A549 (cell line): ENCODE measurements at regions not wholly inside any gene's neighbourhood (a gene's known extent, or its start where the extent isn't known, plus 50 kb on each side); places are given as distances from the start of the nearest gene placed in this dataset.

Experiments
- ATAC-seq, 2 experiments: fragments of 200-7000 bp in 1 of 2; fragments of >200 bp in 1 of 2; cut with Nextera tagmentation in 1 of 2; cut with Tn5 transposase in 1 of 2; 3 replicates each; pipeline versions ENCODE4 v1.8.0 to v1.9.1; 2018 to 2020; ENCODE audit warnings: mild to moderate bottlenecking in 1 of 2, moderate library complexity in 1 of 2
- CTCF ChIA-PET: fragments of 300-600 bp; sonication (Branson Sonifier 250); formaldehyde crosslinking; extraction: SDS; loops from one replicate; lab custom pipeline; 2021; ENCODE audit warnings: antibody characterized with exemption, inconsistent platforms; lab: Yijun Ruan, JAX
- POLR2A ChIA-PET: fragments of 350-600 bp; formaldehyde crosslinking; extraction: SDS; loops from one replicate; lab custom pipeline; 2021; ENCODE audit warnings: antibody characterized with exemption, inconsistent platforms; lab: Yijun Ruan, JAX
- DNase-seq, 2 experiments: peaks; one replicate each; pipeline versions ENCODE4 v3.0.0 to v3.0.0-alpha.2; 2011 to 2016; ENCODE audit warnings: low read depth in 1 of 2, low spot score in 1 of 2
- FAIRE-seq: peaks from 2 replicates; lab custom pipeline; 2011; peaks lifted over from hg19 to GRCh38; lab: Jason Lieb, UNC
- H3K27ac ChIP-seq, 2 experiments: fragments of >200 bp; sonication (Bioruptor Twin); formaldehyde crosslinking; 3 replicates each; pipeline ENCODE4 v1.5.1; 2016 to 2017
- H3K4me1 ChIP-seq: fragments of >200 bp; sonication (Bioruptor Twin); formaldehyde crosslinking; 3 replicates; pipeline ENCODE4 v1.6.1; 2016
- H3K4me2 ChIP-seq: fragments of >200 bp; sonication (Bioruptor Twin); formaldehyde crosslinking; 3 replicates; pipeline ENCODE4 v1.6.1; 2016
- H3K4me3 ChIP-seq: fragments of >200 bp; sonication (Bioruptor Twin); formaldehyde crosslinking; 3 replicates; pipeline ENCODE4 v1.5.1; 2016
- H3K9me3 ChIP-seq: fragments of >200 bp; sonication (Bioruptor Twin); formaldehyde crosslinking; 3 replicates; pipeline ENCODE4 v1.6.1; 2016
- BHLHE40 ChIP-seq: IDR thresholded peaks from 2 replicates; pipeline ENCODE4 v1.6.1; 2012; ENCODE audit warnings: low read depth, low read length, inconsistent platforms
- CBX2 ChIP-seq: fragments of 200-600 bp; sonication (generic); IDR thresholded peaks from 2 replicates; pipeline ENCODE4 v1.6.1; 2016; ENCODE audit warnings: low read depth, mild to moderate bottlenecking, borderline replicate concordance
- CBX8 ChIP-seq: fragments of 200-600 bp; sonication (generic); IDR thresholded peaks from 2 replicates; pipeline ENCODE4 v1.6.1; 2016
- CEBPB ChIP-seq, 2 experiments: fragments of >200 bp in 1 of 2; sonication (Bioruptor Twin) in 1 of 2; formaldehyde crosslinking in 1 of 2; IDR thresholded peaks; 2 replicates each; pipeline ENCODE4 v1.6.1; 2012 to 2016
- CHD2 ChIP-seq: fragments of 150-350 bp; IDR thresholded peaks from 2 replicates; pipeline ENCODE4 v1.6.1; 2014; ENCODE audit warnings: low read length; ENCODE audit not compliant: partially characterized antibody
- CHD4 ChIP-seq: fragments of 200-600 bp; sonication (generic); IDR thresholded peaks from 2 replicates; pipeline ENCODE4 v1.6.1; 2016; ENCODE audit warnings: antibody characterized with exemption, mild to moderate bottlenecking, borderline replicate concordance
- CTCF ChIP-seq: fragments of >200 bp; sonication (Bioruptor Twin); formaldehyde crosslinking; IDR thresholded peaks from 3 replicates; pipeline ENCODE4 v1.5.1; 2016
- ELK1 ChIP-seq: fragments of 150-350 bp; IDR thresholded peaks from 2 replicates; pipeline ENCODE4 v1.6.1; 2014; ENCODE audit warnings: low read depth, mild to moderate bottlenecking, low read length
- EP300 ChIP-seq, 2 experiments: fragments of >200 bp; sonication (Bioruptor Twin); formaldehyde crosslinking; IDR thresholded peaks; 2 replicates in 1 of 2; 3 replicates in 1 of 2; pipeline ENCODE4 v1.6.1; 2016 to 2017
- ESRRA ChIP-seq: fragments of 150-350 bp; IDR thresholded peaks from 2 replicates; pipeline ENCODE4 v1.6.1; 2014; ENCODE audit warnings: mild to moderate bottlenecking, low read length, borderline replicate concordance
- FOSL2 ChIP-seq, 2 experiments: fragments of 450-650 bp in 1 of 2; fragments of >200 bp in 1 of 2; sonication (Bioruptor Twin) in 1 of 2; formaldehyde crosslinking; IDR thresholded peaks; 2 replicates each; pipeline versions ENCODE4 v1.5.0 to v1.6.1; 2016 to 2020; ENCODE audit warnings: mild to moderate bottlenecking in 1 of 2, moderate library complexity in 1 of 2
- HES2 ChIP-seq: fragments of >200 bp; sonication (Bioruptor Twin); formaldehyde crosslinking; IDR thresholded peaks from 2 replicates; pipeline ENCODE4 v1.6.1; 2016
- HMGXB4 ChIP-seq: fragments of 250-450 bp; sonication (Bioruptor Pico); IDR thresholded peaks from 2 replicates; pipeline ENCODE4 v1.5.0; 2021; ENCODE audit warnings: mild to moderate bottlenecking, moderate library complexity, borderline replicate concordance
- HOXA7 ChIP-seq: fragments of 250-450 bp; sonication (Bioruptor Pico); IDR thresholded peaks from 2 replicates; pipeline ENCODE4 v1.5.0; 2020; ENCODE audit warnings: mild to moderate bottlenecking, moderate library complexity
- HOXB13 ChIP-seq: fragments of 250-450 bp; sonication (Bioruptor Pico); IDR thresholded peaks from 2 replicates; pipeline ENCODE4 v1.5.0; 2020; ENCODE audit warnings: low read depth, mild to moderate bottlenecking, moderate library complexity
- MAFK ChIP-seq: fragments of 450-650 bp; IDR thresholded peaks from 2 replicates; pipeline ENCODE4 v1.6.1; 2014; ENCODE audit not compliant: partially characterized antibody
- MAZ ChIP-seq: fragments of 150-350 bp; IDR thresholded peaks from 2 replicates; pipeline ENCODE4 v1.6.1; 2014; ENCODE audit warnings: antibody characterized with exemption, low read depth, low read length, borderline replicate concordance
- MYC ChIP-seq: IDR thresholded peaks from 2 replicates; pipeline ENCODE4 v1.6.1; 2012; ENCODE audit warnings: mild to moderate bottlenecking, inconsistent platforms, low read length, improper control_type of control experiment, borderline replicate concordance
- NPAS2 ChIP-seq: fragments of 250-450 bp; sonication (Bioruptor Pico); IDR thresholded peaks from 2 replicates; pipeline ENCODE4 v1.8.0; 2022; ENCODE audit warnings: mild to moderate bottlenecking, moderate library complexity, borderline replicate concordance
- RFX5 ChIP-seq: fragments of 450-650 bp; IDR thresholded peaks from 2 replicates; pipeline ENCODE4 v1.7.1; 2014; ENCODE audit warnings: antibody characterized with exemption, mild to moderate bottlenecking, moderate library complexity
- SMC3 ChIP-seq: fragments of >200 bp; sonication (Bioruptor Twin); formaldehyde crosslinking; IDR thresholded peaks from 3 replicates; pipeline ENCODE4 v1.6.1; 2018; ENCODE audit warnings: inconsistent platforms
- TFCP2L1 ChIP-seq: fragments of 250-450 bp; sonication (Bioruptor Pico); IDR thresholded peaks from 2 replicates; pipeline ENCODE4 v1.5.0; 2021; ENCODE audit warnings: mild to moderate bottlenecking
- ZC3H11A ChIP-seq: fragments of 450-650 bp; IDR thresholded peaks from 2 replicates; pipeline ENCODE4 v1.6.1; 2014; ENCODE audit warnings: antibody characterized with exemption, mild to moderate bottlenecking
- ZFP36 ChIP-seq: fragments of 450-650 bp; IDR thresholded peaks from 2 replicates; pipeline ENCODE4 v1.6.1; 2014; ENCODE audit warnings: borderline replicate concordance; ENCODE audit not compliant: partially characterized antibody
- ZNF302 ChIP-seq: fragments of 250-450 bp; sonication (Bioruptor Pico); IDR thresholded peaks from 2 replicates; pipeline ENCODE4 v1.9.0; 2021; ENCODE audit warnings: inconsistent platforms, mild to moderate bottlenecking, moderate library complexity
- WGBS: methylation state at CpG from one replicate; pipeline ENCODE4 v1.1.6; 2017; ENCODE audit errors: missing lambda C conversion rate; 5-methylcytosine and 5-hydroxymethylcytosine counted together

GRCh38 chr12:25013061-25013460 is 64.2 kb upstream of the BCAT1 start:
- no peak for ATAC-seq

DNA sequence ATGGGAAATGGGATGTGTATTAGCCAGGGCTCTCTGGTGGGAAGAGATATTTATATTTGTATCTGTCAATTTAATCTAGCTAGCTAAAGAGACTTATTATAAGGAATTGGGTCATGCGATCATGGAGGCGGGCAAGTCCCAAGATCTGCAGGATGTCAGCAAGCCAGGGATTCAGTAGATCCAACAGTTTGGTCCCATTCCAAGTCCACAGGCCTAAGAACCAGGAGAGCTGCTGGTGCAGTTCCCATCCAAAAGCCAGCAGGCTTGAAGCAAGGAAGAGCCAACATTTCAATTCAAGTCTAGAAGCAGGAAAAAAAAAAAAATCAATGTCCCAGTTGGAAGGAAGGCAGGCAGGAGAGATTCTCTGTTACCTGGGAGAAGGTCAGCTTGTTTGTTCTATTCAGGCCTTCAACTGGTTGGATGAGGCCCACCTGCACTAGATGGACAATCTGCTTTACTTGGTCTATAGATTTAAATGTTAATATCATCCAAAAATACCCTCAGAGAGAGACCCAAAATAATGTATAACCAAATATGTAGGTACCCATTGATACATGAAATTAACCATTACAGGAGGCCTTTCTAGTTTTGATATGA is 60.7 kb upstream of the BCAT1 start:
- Histone ChIP-seq H3K9me3 (no peaks in the 10 kb centered on the region), H3K4me2 (no peak overlapping the region), H3K27ac (no peak overlapping the region), H3K4me1 (no peaks in the 10 kb centered on the region), H3K4me3 (no peak overlapping the region)
- CTCF ChIA-PET = interaction anchor here (0.6 to 3.4 kb wide), 6 partner anchors 10 to 1020 kb away, joined by 3 to 13 read pairs (median 3); no protein-coding TSS in a partner anchor
- POLR2A ChIA-PET = no interaction called here
- no peak for TF ChIP-seq MAFK
- no peak for TF ChIP-seq MYC
- TF ChIP-seq RFX5 = no peak
- TF ChIP-seq CBX2 = no peak
- TF ChIP-seq FOSL2 (IDR thresholded peaks at IDR 0.05) = no peak
- no peak for TF ChIP-seq FOSL2 (CRISPR knock-in tag; IDR thresholded peaks at IDR 0.05)
- no peak for TF ChIP-seq CTCF
- TF ChIP-seq HOXB13 (CRISPR knock-in tag) = no peak
- no peak for TF ChIP-seq SMC3
- TF ChIP-seq ZFP36 = no peak
- TF ChIP-seq CHD2 = no peak
- TF ChIP-seq ZNF302 (CRISPR knock-in tag) = no peak
- TF ChIP-seq CBX8 = no peak
- DNase-seq = no peak
- ATAC-seq = no peak
- FAIRE-seq = no peak
- 79% methylated on average over 2 of the region's 2 CpGs for WGBS

More at GRCh38 chr12:25013061-25013460, 64.2 kb upstream of the BCAT1 start:
- CTCF ChIA-PET = no interaction called here
- no peak for FAIRE-seq
- WGBS = 74% methylated on average over 4 of the region's 4 CpGs
- no peak overlapping the region for H3K4me3 ChIP-seq
- TF ChIP-seq CBX2 (no peak), HES2 (no peak), BHLHE40 (no peak), CEBPB (IDR thresholded peaks at IDR 0.05) (no peak), HOXB13 (CRISPR knock-in tag) (no peak), SMC3 (no peak), ESRRA (no peak), MAZ (no peak), NPAS2 (CRISPR knock-in tag) (no peak), HMGXB4 (no peak), ZC3H11A (no peak), ELK1 (no peak), CHD4 (no peak), HOXA7 (CRISPR knock-in tag) (no peak), TFCP2L1 (CRISPR knock-in tag) (no peak), EP300 (IDR thresholded peaks at IDR 0.05) (no peak)
- TF ChIP-seq, all 56 proteins: peak for 0
- DNase-seq = no peak
- Histone ChIP-seq H3K4me1 (no peaks in the 10 kb centered on the region), H3K27ac (no peak overlapping the region), H3K9me3 (no peaks in the 10 kb centered on the region), H3K4me2 (no peak overlapping the region)
- POLR2A ChIA-PET = interaction anchor here (0.8 kb wide), 1 partner anchor 15 kb away, joined by 4 read pairs; no protein-coding TSS in a partner anchor
